SH-SY5Y (cell line): ENCODE measurements at regions not wholly inside any gene's neighbourhood (a gene's known extent, or its start where the extent isn't known, plus 50 kb on each side); places are given as distances from the start of the nearest gene placed in this dataset.

Experiments
- GATA2 ChIP-seq: IDR thresholded peaks from 2 replicates; pipeline ENCODE4 v1.6.1; 2011; ENCODE audit warnings: mild to moderate bottlenecking, low read depth, low read length
- GATA3 ChIP-seq: IDR thresholded peaks from 2 replicates; pipeline ENCODE4 v1.6.1; 2011; ENCODE audit warnings: low read depth, mild to moderate bottlenecking, low read length, moderate library complexity

DNA sequence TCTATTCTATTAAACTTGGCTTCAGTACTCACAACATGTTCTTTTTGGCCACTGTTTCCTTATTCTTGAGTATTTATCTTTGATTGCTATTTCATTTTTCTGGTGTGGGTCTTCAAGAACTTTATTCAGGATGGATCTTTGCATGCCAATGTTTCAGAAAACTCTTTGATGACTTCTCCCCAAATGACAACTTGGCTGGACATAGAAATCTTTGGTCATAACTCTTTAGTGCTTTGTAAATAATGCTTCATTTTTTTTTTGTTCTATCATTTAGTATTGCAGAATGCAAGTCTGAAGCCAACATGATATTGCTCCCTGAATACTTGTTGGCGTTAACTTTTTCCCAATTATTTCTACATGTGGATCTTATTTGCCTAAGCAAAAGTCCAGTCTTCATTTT lies 103.6 kb upstream of the HS3ST2 start:
- TF ChIP-seq GATA2 (no peak), GATA3 (no peak)
